ENCODE measurements at regions not wholly inside any gene's neighbourhood (a gene's known extent, or its start where the extent isn't known, plus 50 kb on each side); places are given as distances from the start of the nearest gene placed in this dataset.

- TF ChIP-seq, protein P1, sequence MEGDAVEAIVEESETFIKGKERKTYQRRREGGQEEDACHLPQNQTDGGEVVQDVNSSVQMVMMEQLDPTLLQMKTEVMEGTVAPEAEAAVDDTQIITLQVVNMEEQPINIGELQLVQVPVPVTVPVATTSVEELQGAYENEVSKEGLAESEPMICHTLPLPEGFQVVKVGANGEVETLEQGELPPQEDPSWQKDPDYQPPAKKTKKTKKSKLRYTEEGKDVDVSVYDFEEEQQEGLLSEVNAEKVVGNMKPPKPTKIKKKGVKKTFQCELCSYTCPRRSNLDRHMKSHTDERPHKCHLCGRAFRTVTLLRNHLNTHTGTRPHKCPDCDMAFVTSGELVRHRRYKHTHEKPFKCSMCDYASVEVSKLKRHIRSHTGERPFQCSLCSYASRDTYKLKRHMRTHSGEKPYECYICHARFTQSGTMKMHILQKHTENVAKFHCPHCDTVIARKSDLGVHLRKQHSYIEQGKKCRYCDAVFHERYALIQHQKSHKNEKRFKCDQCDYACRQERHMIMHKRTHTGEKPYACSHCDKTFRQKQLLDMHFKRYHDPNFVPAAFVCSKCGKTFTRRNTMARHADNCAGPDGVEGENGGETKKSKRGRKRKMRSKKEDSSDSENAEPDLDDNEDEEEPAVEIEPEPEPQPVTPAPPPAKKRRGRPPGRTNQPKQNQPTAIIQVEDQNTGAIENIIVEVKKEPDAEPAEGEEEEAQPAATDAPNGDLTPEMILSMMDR (IDR thresholded peaks at IDR 0.05; ENCODE audit: low read depth, low read length): no peak
- H3K4me3 ChIP-seq (ENCODE audit: low read depth, low read length): no peak overlapping the region
- in situ Hi-C loops (cut with HindIII; ENCODE audit: low sequenced_read_pairs): no loop called here
- no peak for DNase-seq (ENCODE audit: low read depth, low spot score)
Measured at GRCh38 chr13:90396266-90396665, 951.2 kb upstream of the MIR17HG start.

DNA sequence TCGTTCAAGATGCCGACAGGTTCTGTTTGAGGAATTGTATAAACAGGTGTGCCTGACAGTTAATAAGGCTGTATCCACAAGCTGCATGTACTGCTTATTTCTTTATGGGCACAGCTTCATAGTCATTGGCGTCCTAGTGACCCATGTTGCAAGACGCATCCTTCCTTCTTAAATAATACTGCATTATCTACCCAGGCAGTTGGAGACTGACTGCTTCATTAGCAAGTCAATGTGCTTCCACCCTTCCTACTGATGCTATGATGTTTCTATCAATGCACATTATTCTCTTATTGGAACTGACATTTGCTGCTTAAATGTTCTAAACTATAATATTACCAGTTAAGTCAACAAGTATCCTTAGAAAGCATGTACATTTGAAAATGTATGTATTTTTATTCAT, 950.0 kb upstream of the MIR17HG start:
- TF ChIP-seq, protein P1 (IDR thresholded peaks at IDR 0.05; ENCODE audit: low read depth, low read length): no peak
- in situ Hi-C loops (cut with HindIII; ENCODE audit: low sequenced_read_pairs): no loop called here
- no peak overlapping the region for H3K4me3 ChIP-seq (ENCODE audit: low read depth, low read length)
- DNase-seq (ENCODE audit: low read depth, low spot score): no peak

- H3K4me3 ChIP-seq (ENCODE audit: low read depth, low read length): no peak overlapping the region
- TF ChIP-seq, protein P1 (IDR thresholded peaks at IDR 0.05; ENCODE audit: low read depth, low read length): no peak
- in situ Hi-C loops (cut with HindIII; ENCODE audit: low sequenced_read_pairs): no loop called here
- DNase-seq (ENCODE audit: low read depth, low spot score): no peak
Measured at GRCh38 chr13:90400372-90400771, 947.1 kb upstream of the MIR17HG start.

GRCh38 chr13:90401150-90401549, 946.3 kb upstream of the MIR17HG start:
- DNase-seq (ENCODE audit: low read depth, low spot score): no peak
- in situ Hi-C loops (cut with HindIII; ENCODE audit: low sequenced_read_pairs): no loop called here
- TF ChIP-seq, protein P1 (IDR thresholded peaks at IDR 0.05; ENCODE audit: low read depth, low read length): no peak
- H3K4me3 ChIP-seq (ENCODE audit: low read depth, low read length): no peak overlapping the region

- H3K4me3 ChIP-seq (ENCODE audit: low read depth, low read length): no peak overlapping the region
- TF ChIP-seq, protein P1 (IDR thresholded peaks at IDR 0.05; ENCODE audit: low read depth, low read length): no peak
- in situ Hi-C loops (cut with HindIII; ENCODE audit: low sequenced_read_pairs): no loop called here
- DNase-seq (ENCODE audit: low read depth, low spot score): no peak
Measured at GRCh38 chr13:90402102-90402501, 945.4 kb upstream of the MIR17HG start.

DNA sequence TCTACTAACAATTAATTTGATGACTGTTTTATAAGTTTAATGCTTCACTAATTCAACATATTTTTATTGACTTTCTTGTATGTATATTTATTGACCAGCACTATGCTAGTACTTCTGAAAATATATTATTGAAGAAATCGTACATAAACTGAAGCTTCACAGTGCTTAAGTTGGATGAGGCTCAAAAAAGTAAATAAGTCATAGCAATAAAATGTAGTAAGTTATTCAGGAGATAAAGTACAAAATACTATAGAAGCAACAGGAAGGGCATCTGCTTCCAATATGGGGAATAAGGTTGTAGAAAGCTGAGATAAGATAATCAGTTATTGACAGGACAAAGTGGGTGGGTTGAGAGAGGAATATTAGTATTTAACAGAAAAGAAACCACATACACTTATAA, 944.9 kb upstream of the MIR17HG start:
- no peak for DNase-seq (ENCODE audit: low read depth, low spot score)
- in situ Hi-C loops (cut with HindIII; ENCODE audit: low sequenced_read_pairs): no loop called here
- TF ChIP-seq, protein P1 (IDR thresholded peaks at IDR 0.05; ENCODE audit: low read depth, low read length): no peak
- H3K4me3 ChIP-seq (ENCODE audit: low read depth, low read length): no peak overlapping the region

Data from astrocyte of the spinal cord (primary cell).